GM19035 (cell line): ENCODE measurements at regions not wholly inside any gene's neighbourhood (a gene's known extent, or its start where the extent isn't known, plus 50 kb on each side); places are given as distances from the start of the nearest gene placed in this dataset.

Experiments used
- ATAC-seq: cut with Tn5 transposase; IDR thresholded peaks from one replicate; pipeline ENCODE4 v1.9.1; 2021; ENCODE audit not compliant: unreplicated experiment

- no peak for ATAC-seq
Observed at GRCh38 chr2:59998324-59998723, 555.1 kb downstream of the BCL11A start.

GRCh38 chr2:59997371-59997770 lies 556.1 kb downstream of the BCL11A start:
- ATAC-seq = no peak

- no peak for ATAC-seq
Observed at GRCh38 chr2:59996855-59997254, 556.6 kb downstream of the BCL11A start.

GRCh38 chr2:59993726-59994125 lies 559.7 kb downstream of the BCL11A start:
- ATAC-seq = no peak

- ATAC-seq = no peak
Observed at GRCh38 chr2:59988341-59988740, 565.1 kb downstream of the BCL11A start.

GRCh38 chr2:59986511-59986910 lies 566.9 kb downstream of the BCL11A start:
- no peak for ATAC-seq

- no peak for ATAC-seq
Observed at GRCh38 chr2:59985923-59986322, 567.5 kb downstream of the BCL11A start.

- ATAC-seq = no peak
Observed at GRCh38 chr2:59974051-59974766, 579.2 kb downstream of the BCL11A start.

- ATAC-seq = no peak
Observed at GRCh38 chr2:59969161-59969560, 584.3 kb downstream of the BCL11A start.

- ATAC-seq = no peak
Observed at GRCh38 chr2:59968441-59968840, 585.0 kb downstream of the BCL11A start.

- no peak for ATAC-seq
Observed at GRCh38 chr2:59967691-59968090, 585.8 kb downstream of the BCL11A start.

- no peak for ATAC-seq
Observed at GRCh38 chr2:59963157-59963556, 590.3 kb downstream of the BCL11A start.

- no peak for ATAC-seq
Observed at GRCh38 chr2:59961746-59962145, 591.7 kb downstream of the BCL11A start.

- ATAC-seq = no peak
Observed at GRCh38 chr2:59959944-59960343, 593.5 kb downstream of the BCL11A start.

- ATAC-seq = no peak
Observed at GRCh38 chr2:59957504-59957903, 596.0 kb downstream of the BCL11A start.

GRCh38 chr2:59956981-59957380 lies 596.5 kb downstream of the BCL11A start:
- no peak for ATAC-seq

- no peak for ATAC-seq
Observed at GRCh38 chr2:59947917-59948541, 605.4 kb downstream of the BCL11A start.

- no peak for ATAC-seq
Observed at GRCh38 chr2:59947209-59947608, 606.2 kb downstream of the BCL11A start.

- no peak for ATAC-seq
Observed at GRCh38 chr2:59939236-59939635, 614.2 kb downstream of the BCL11A start.

GRCh38 chr2:59938181-59938580 lies 615.3 kb downstream of the BCL11A start:
- no peak for ATAC-seq

GRCh38 chr2:59936048-59936447 lies 617.4 kb downstream of the BCL11A start:
- no peak for ATAC-seq

GRCh38 chr2:59935005-59935404 lies 618.4 kb downstream of the BCL11A start:
- no peak for ATAC-seq

GRCh38 chr2:59933948-59934347 lies 619.5 kb downstream of the BCL11A start:
- ATAC-seq = no peak
